Omental fat pad (tissue), 3 donors: ENCODE measurements at regions not wholly inside any gene's neighbourhood (a gene's known extent, or its start where the extent isn't known, plus 50 kb on each side); places are given as distances from the start of the nearest gene placed in this dataset.

Experiments used
- ATAC-seq: fragments of 150-250 bp; one replicate; pipeline ENCODE4 v1.9.1; 2016; ENCODE audit warnings: mild to moderate bottlenecking, moderate library complexity; ENCODE audit not compliant: low FRiP score
- DNase-seq: peaks from one replicate; pipeline ENCODE4 v3.0.0-alpha.2; 2019; ENCODE audit warnings: low spot score
- CTCF ChIP-seq, 3 donors: fragments of 450-650 bp; IDR thresholded peaks; one replicate each; pipeline ENCODE4 v1.5.1; 2016 to 2017; ENCODE audit warnings: antibody characterized with exemption in 3 of 3, mild to moderate bottlenecking in 3 of 3, moderate library complexity in 2 of 3

- no peak for TF ChIP-seq CTCF (IDR thresholded peaks at IDR 0.05)
- no peak for DNase-seq
Measured at GRCh38 chr2:185921048-185921756, 182.6 kb downstream of the FSIP2 start.

GRCh38 chr2:185934232-185934631 is 195.6 kb downstream of the FSIP2 start:
- DNase-seq: no peak
- TF ChIP-seq CTCF (IDR thresholded peaks at IDR 0.05): no peak
- ATAC-seq: no peak

More at GRCh38 chr2:185921048-185921756, 182.6 kb downstream of the FSIP2 start:
- no peak for ATAC-seq

GRCh38 chr2:185939858-185940257 is 201.3 kb downstream of the FSIP2 start:
- TF ChIP-seq CTCF (IDR thresholded peaks at IDR 0.05): no peak
- no peak for ATAC-seq
- no peak for DNase-seq

GRCh38 chr2:185942855-185943254 is 204.3 kb downstream of the FSIP2 start:
- no peak for TF ChIP-seq CTCF (IDR thresholded peaks at IDR 0.05)
- DNase-seq: no peak
- no peak for ATAC-seq

GRCh38 chr2:185947722-185948121 is 209.1 kb downstream of the FSIP2 start:
- no peak for ATAC-seq
- DNase-seq: no peak
- no peak for TF ChIP-seq CTCF (IDR thresholded peaks at IDR 0.05)

- no peak for TF ChIP-seq CTCF (IDR thresholded peaks at IDR 0.05)
- ATAC-seq (no peak), DNase-seq (no peak)
Measured at GRCh38 chr2:185952100-185952499, 213.5 kb downstream of the FSIP2 start.

- no peak for TF ChIP-seq CTCF (IDR thresholded peaks at IDR 0.05)
- ATAC-seq (no peak), DNase-seq (no peak)
Measured at GRCh38 chr2:185954389-185954788, 215.8 kb downstream of the FSIP2 start.
